ENCODE measurements at regions not wholly inside any gene's neighbourhood (a gene's known extent, or its start where the extent isn't known, plus 50 kb on each side); places are given as distances from the start of the nearest gene placed in this dataset.
A peak's percentile ranks its signal among the peaks of the same experiment; 100 is the strongest.

DNA sequence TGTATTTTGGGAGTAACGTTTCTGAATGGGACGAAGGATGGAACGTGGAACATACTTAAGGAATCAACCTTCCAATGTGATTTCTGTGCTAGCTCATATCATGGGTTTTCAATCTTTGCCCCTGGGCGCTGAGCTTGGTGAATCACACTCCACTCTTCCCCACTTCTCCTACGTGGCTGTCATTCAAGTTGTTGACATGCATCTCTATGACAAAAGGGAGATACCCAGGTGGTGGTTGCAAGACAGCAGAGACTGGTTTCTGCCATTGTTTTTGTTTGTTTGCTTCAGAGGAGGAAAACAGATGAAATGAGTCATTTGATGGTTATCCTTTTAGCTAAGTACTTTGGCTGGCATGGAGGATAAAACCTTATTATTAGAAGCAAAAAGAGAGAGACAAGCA, 573.9 kb downstream of the GATA3 start:
- TF ChIP-seq, protein P1, sequence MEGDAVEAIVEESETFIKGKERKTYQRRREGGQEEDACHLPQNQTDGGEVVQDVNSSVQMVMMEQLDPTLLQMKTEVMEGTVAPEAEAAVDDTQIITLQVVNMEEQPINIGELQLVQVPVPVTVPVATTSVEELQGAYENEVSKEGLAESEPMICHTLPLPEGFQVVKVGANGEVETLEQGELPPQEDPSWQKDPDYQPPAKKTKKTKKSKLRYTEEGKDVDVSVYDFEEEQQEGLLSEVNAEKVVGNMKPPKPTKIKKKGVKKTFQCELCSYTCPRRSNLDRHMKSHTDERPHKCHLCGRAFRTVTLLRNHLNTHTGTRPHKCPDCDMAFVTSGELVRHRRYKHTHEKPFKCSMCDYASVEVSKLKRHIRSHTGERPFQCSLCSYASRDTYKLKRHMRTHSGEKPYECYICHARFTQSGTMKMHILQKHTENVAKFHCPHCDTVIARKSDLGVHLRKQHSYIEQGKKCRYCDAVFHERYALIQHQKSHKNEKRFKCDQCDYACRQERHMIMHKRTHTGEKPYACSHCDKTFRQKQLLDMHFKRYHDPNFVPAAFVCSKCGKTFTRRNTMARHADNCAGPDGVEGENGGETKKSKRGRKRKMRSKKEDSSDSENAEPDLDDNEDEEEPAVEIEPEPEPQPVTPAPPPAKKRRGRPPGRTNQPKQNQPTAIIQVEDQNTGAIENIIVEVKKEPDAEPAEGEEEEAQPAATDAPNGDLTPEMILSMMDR (IDR thresholded peaks at IDR 0.05; ENCODE audit: low read length, missing control alignments), result no peak
- H3K4me3 ChIP-seq (replicated peaks; ENCODE audit: low read depth, low read length), result no peak overlapping the region
- no peak for DNase-seq (ENCODE audit: low read depth)

DNA sequence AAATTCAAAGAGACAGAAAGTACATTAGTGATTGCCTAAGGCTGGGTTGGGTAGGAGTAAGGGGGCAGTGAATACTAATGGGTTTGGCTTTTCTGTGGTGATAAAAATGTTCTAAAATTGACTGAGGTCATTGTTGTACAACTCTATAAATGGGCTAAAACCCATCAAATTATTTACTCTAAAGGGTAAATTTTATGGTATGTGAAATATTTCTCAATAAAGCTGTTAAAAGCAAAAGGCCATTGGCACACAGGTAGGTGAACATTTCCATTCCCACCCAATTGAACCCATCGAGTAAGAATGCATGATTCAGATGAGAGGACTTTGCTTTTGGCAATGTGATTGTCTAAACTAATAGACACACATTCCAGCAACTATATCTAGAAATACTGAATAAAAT, 579.4 kb downstream of the GATA3 start:
- TF ChIP-seq, protein P1 (IDR thresholded peaks at IDR 0.05; ENCODE audit: low read length, missing control alignments), result no peak
- no peak overlapping the region for H3K4me3 ChIP-seq (replicated peaks; ENCODE audit: low read depth, low read length)
- no peak for DNase-seq (ENCODE audit: low read depth)

DNA sequence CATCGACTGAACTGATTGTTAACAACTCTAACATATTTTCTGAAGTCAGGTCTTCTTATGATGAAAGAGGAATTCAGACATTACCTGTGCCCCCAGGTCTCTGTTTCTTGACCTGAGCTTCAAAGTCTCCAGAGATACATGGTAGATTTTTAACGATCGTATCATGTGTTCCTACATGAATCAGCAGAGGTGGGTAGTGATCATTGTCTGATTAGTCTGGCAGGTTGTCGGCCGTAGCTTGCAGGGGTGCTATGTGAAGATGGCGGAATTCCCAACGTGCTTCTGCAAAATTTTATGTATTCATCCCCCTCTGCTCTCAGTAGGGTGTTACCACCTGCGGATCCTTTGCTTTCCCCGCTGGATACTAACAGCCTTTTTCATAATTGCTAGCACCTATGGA, 581.9 kb downstream of the GATA3 start:
- TF ChIP-seq, protein P1 (IDR thresholded peaks at IDR 0.05; ENCODE audit: low read length, missing control alignments), result no peak
- DNase-seq (ENCODE audit: low read depth), result no peak
- H3K4me3 ChIP-seq (replicated peaks; ENCODE audit: low read depth, low read length), result no peak overlapping the region

DNA sequence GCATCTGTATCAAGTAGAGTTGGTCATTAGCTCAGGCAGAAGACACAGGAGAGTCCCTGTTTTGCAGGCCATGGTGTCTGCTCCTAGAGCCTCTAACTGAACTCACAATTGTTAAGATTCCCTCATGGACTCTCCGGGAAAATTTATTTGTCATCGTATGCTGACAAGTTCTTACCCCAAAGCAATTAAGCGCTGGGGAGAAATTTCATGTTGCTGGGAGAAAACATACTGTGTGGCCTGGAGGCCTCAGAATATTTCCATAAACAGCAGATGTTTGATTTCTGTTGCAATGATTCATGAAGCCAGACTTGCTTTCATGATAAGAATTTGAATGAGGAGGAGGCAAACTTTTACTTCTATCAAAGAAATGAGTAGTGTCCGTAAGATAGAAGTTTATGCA, 583.2 kb downstream of the GATA3 start:
- H3K4me3 ChIP-seq (replicated peaks; ENCODE audit: low read depth, low read length), result no peak overlapping the region
- TF ChIP-seq, protein P1 (IDR thresholded peaks at IDR 0.05; ENCODE audit: low read length, missing control alignments), result no peak

DNA sequence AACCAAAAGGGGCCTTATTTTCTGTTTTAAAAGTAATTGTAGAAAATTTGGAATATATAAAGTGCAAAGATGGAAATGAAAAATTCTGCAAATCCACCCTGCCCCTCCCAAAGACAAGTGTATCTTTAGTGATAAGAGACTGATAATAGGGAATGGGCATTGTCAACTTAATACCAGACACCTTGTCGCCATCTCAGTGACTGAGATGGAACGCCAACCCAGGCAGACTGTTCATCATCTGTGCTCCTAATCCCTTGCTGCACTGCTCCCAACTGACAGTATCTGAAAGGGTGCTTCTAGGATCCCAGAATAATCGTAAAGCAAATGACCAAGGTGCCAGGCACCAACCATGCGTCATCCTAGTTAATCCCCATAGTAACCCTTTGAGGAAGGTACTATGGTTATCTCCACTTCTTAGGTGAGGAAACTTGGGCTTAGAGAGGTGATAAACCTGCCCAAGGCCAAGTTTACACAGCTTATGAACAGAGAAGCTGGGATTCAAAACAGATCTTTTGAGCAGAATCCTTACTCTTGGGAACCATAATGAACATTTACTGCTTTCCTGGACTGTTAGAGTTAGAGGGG, 583.7 kb downstream of the GATA3 start:
- no peak overlapping the region for H3K4me3 ChIP-seq (replicated peaks; ENCODE audit: low read depth, low read length)
- no peak for DNase-seq (ENCODE audit: low read depth)
- TF ChIP-seq, protein P1 (IDR thresholded peaks at IDR 0.05; ENCODE audit: low read length, missing control alignments), result no peak

More for the DNA sequence above, 583.2 kb downstream of the GATA3 start:
- DNase-seq (ENCODE audit: low read depth), result peak; percentile 0

DNA sequence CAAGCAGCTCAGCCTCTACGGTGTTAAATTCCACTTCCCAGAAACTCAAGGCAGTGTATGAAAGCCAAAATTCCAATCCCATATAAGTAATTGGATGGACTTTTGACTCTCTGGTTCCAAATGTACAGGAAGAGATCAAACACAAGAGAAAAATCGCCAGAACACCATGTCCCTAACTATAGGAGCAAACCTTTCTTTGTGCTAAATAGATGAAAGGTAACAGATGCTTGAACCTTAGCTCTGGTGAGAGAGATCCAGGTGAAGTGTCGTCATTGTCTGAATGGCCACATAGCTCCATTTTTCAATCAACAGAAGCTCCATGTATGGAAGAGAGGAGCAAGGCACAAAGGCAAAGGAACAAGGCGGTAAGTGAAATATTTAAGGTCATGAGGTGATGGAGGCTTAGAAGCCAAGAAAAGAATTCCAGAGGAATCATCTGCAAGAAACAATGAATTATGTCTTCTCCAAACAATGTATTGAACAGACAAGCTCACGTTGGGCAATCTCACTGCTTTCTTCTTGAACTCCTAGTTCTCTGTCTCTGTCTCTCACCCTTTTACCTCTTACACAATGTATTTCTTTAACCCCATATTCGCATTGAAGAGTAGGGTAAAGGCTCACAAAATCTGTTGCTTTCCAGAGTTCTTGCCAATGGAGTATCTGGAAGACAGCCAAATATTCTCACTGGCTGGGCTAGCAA, 585.1 kb downstream of the GATA3 start:
- peak; percentile 1 for DNase-seq (ENCODE audit: low read depth)
- H3K4me3 ChIP-seq (replicated peaks; ENCODE audit: low read depth, low read length), result no peak overlapping the region
- TF ChIP-seq, protein P1 (IDR thresholded peaks at IDR 0.05; ENCODE audit: low read length, missing control alignments), result no peak

DNA sequence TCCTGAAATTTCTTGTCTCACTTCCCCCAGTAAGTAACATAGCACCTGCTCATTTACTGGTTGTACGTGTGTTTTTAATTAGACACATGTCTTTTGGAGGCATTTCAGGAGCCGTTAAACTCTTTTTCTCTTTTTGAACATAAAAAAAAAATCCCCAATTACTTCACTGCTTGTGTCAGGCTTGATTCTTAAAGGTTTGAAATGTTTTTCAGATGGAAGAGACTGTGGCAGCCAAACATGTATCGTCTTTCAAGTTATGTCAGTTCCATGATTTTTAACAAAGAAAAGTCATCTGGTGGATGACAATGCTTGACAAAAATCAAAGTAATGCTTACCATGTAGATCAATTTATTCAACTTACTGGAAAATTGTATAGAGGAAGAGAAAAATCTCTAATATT, 585.8 kb downstream of the GATA3 start:
- DNase-seq (ENCODE audit: low read depth), result no peak
- no peak overlapping the region for H3K4me3 ChIP-seq (replicated peaks; ENCODE audit: low read depth, low read length)
- TF ChIP-seq, protein P1 (IDR thresholded peaks at IDR 0.05; ENCODE audit: low read length, missing control alignments), result no peak
